Activated naive CD4-positive, alpha-beta T cell treated with anti-CD3 and anti-CD28 coated beads for 36 hours (primary cell): ENCODE measurements at regions not wholly inside any gene's neighbourhood (a gene's known extent, or its start where the extent isn't known, plus 50 kb on each side); places are given as distances from the start of the nearest gene placed in this dataset.

Source experiments
- CTCF ChIA-PET: fragments of 350-600 bp; sonication (Branson Sonifier 250); formaldehyde crosslinking; loops from one replicate; lab custom pipeline; 2021; ENCODE audit warnings: antibody characterized with exemption; lab: Charles Lee
- DNase-seq: peaks from one replicate; pipeline ENCODE4 v3.0.0-alpha.2; 2020
- H3K27ac Mint-ChIP-seq: one replicate; pipeline ENCODE4 v1.8.0; 2021; ENCODE audit warnings: mild to moderate bottlenecking, mixed read lengths
- H3K27me3 Mint-ChIP-seq: one replicate; pipeline ENCODE4 v1.8.0; 2021; ENCODE audit warnings: low read depth, mixed read lengths
- H3K36me3 Mint-ChIP-seq: one replicate; pipeline ENCODE4 v1.8.0; 2021; ENCODE audit warnings: low read depth, mixed read lengths
- H3K4me1 Mint-ChIP-seq: one replicate; pipeline ENCODE4 v1.8.0; 2021; ENCODE audit warnings: low read depth, mixed read lengths
- H3K4me3 Mint-ChIP-seq: one replicate; pipeline ENCODE4 v1.8.0; 2021; ENCODE audit warnings: mild to moderate bottlenecking, moderate library complexity, mixed read lengths
- H3K9me3 Mint-ChIP-seq: one replicate; pipeline ENCODE4 v1.8.0; 2021; ENCODE audit warnings: mixed read lengths
- intact Hi-C: fragments of 100-400 bp; cut with micrococcal nuclease; formaldehyde crosslinking; loops from one replicate; pipeline ENCODE4 v1.15.1; 2023

DNA sequence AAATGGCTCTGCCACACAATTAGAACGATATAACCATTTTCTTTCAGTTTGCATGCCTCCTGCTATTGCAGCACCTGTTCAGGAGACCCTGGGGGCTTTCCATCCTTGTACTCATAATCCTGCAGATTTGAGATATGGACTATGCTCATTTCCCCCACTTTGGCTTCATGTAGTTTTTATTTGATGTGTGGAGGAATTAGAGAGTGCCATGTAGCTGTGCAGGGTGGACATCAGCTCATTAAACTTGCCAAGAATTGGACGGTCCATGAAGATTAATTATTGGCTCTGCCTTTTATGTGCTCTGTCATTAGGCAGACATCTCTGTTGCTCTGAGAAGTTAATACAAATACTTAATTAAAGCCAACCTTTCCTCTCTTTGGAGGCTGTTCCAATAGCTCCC, 66.2 kb upstream of the CD83 start:
- CTCF ChIA-PET: interaction anchor here (2.1 kb wide), 1 partner anchor 15 kb away, joined by 8 read pairs; no protein-coding TSS in a partner anchor
- no peaks in the 10 kb centered on the region for H3K4me1 Mint-ChIP-seq
- H3K36me3 Mint-ChIP-seq: no peaks in the 10 kb centered on the region
- H3K9me3 Mint-ChIP-seq: no peaks in the 10 kb centered on the region
- DNase-seq: no peak
- peaks cover 9% of the 10 kb centered on the region for H3K27me3 Mint-ChIP-seq
- no peak overlapping the region for H3K27ac Mint-ChIP-seq
- intact Hi-C loops: no loop called here
- H3K4me3 Mint-ChIP-seq: no peak overlapping the region

DNA sequence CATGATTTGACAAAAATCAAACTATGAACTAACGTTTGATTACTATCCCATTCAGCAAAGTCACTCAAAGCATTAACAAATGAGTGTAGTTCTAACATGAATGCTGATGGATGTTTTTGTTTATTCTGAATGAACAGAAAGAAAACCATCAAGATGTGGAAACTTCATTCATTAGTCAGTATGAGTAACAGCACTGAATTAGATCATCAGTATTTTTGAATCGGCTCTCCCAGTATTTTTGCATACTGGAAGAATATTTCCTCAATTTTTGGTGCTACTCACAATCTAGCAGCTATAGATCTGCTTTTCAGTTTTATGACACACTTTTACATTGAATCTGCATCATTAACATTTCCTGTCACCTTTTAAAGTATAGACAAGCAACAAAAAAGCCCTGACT, 63.8 kb upstream of the CD83 start:
- CTCF ChIA-PET: interaction anchor here (1.4 to 2.9 kb wide), 2 partner anchors 9 to 13 kb away, joined by 3 to 12 read pairs; no protein-coding TSS in a partner anchor
- intact Hi-C loops: no loop called here
- no peak for DNase-seq
- no peaks in the 10 kb centered on the region for H3K36me3 Mint-ChIP-seq
- no peaks in the 10 kb centered on the region for H3K9me3 Mint-ChIP-seq
- no peak overlapping the region for H3K27ac Mint-ChIP-seq
- H3K4me1 Mint-ChIP-seq: no peaks in the 10 kb centered on the region
- peaks cover 9% of the 10 kb centered on the region for H3K27me3 Mint-ChIP-seq
- H3K4me3 Mint-ChIP-seq: no peak overlapping the region

GRCh38 chr6:14055541-14055940, 62.0 kb upstream of the CD83 start:
- no peak for DNase-seq
- H3K4me1 Mint-ChIP-seq: no peaks in the 10 kb centered on the region
- intact Hi-C loops: no loop called here
- no peaks in the 10 kb centered on the region for H3K36me3 Mint-ChIP-seq
- H3K27me3 Mint-ChIP-seq: peaks cover 14% of the 10 kb centered on the region
- no peaks in the 10 kb centered on the region for H3K9me3 Mint-ChIP-seq
- H3K4me3 Mint-ChIP-seq: no peak overlapping the region
- CTCF ChIA-PET: interaction anchor here (1.1 to 2.9 kb wide), 3 partner anchors 10 to 11 kb away, joined by 4 to 12 read pairs (median 6); no protein-coding TSS in a partner anchor
- H3K27ac Mint-ChIP-seq: no peak overlapping the region

- no peaks in the 10 kb centered on the region for H3K9me3 Mint-ChIP-seq
- no peak overlapping the region for H3K4me3 Mint-ChIP-seq
- intact Hi-C loops: no loop called here
- peaks cover 20% of the 10 kb centered on the region for H3K27me3 Mint-ChIP-seq
- no peak for DNase-seq
- no peaks in the 10 kb centered on the region for H3K36me3 Mint-ChIP-seq
- H3K4me1 Mint-ChIP-seq: no peaks in the 10 kb centered on the region
- H3K27ac Mint-ChIP-seq: no peak overlapping the region
- CTCF ChIA-PET: interaction anchor here (1.3 to 1.9 kb wide), 3 partner anchors 9 to 150 kb away, joined by 3 to 9 read pairs (median 4); no protein-coding TSS in a partner anchor
These were observed 59.4 kb upstream of the CD83 start for GRCh38 chr6:14058029-14058695.

GRCh38 chr6:14058735-14059134, 58.8 kb upstream of the CD83 start:
- H3K4me1 Mint-ChIP-seq: no peaks in the 10 kb centered on the region
- intact Hi-C loops: no loop called here
- no peak overlapping the region for H3K27ac Mint-ChIP-seq
- DNase-seq: no peak
- H3K4me3 Mint-ChIP-seq: no peak overlapping the region
- no peaks in the 10 kb centered on the region for H3K36me3 Mint-ChIP-seq
- H3K27me3 Mint-ChIP-seq: peaks cover 20% of the 10 kb centered on the region
- no peaks in the 10 kb centered on the region for H3K9me3 Mint-ChIP-seq
- CTCF ChIA-PET: interaction anchor here (1.9 kb wide), 1 partner anchor 8 kb away, joined by 9 read pairs; no protein-coding TSS in a partner anchor

DNA sequence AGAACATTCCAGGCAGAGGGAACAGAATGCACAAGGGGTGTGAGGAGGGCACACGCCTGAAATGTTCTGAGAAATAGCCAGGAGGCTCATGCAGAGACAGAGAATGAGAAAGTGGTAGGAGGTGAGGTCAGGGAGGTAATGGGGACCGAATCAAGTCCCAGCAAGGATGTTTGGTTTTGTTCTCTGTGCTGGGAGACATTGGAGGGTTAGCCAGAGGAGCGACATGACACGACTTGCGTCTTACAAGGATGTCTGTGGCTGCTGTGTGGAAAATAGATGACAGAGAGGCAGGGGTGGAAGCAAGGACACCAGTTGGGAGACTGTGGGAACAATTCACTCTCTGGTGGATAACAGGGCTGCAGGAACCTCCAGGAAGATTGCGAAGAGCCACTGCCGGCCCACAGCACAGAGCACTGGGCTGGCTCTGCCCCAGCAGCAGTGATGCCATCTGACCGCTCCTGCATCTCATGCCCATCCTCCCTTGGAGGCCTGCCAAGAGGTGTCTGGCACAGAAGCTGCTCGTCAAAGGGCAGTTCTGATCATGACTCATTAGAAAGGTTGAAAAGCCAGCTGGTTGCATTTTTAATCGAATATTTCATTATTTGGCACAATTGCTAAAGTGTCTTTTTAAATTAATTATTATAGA, 57.7 kb upstream of the CD83 start:
- no peaks in the 10 kb centered on the region for H3K4me1 Mint-ChIP-seq
- intact Hi-C loops: loop anchor here (10.0 kb wide), 1 partner anchor 485 kb away; the partner anchor contains the start of gene SIRT5
- H3K4me3 Mint-ChIP-seq: no peak overlapping the region
- CTCF ChIA-PET: interaction anchor here (0.6 kb wide), 1 partner anchor 23 kb away, joined by 3 read pairs; no protein-coding TSS in a partner anchor
- no peak for DNase-seq
- H3K27me3 Mint-ChIP-seq: peaks cover 20% of the 10 kb centered on the region
- no peak overlapping the region for H3K27ac Mint-ChIP-seq
- no peaks in the 10 kb centered on the region for H3K36me3 Mint-ChIP-seq
- no peaks in the 10 kb centered on the region for H3K9me3 Mint-ChIP-seq

GRCh38 chr6:14060971-14061370, 56.6 kb upstream of the CD83 start:
- no peak for DNase-seq
- intact Hi-C loops: loop anchor here (10.0 kb wide), 1 partner anchor 486 kb away; the partner anchor contains the start of gene SIRT5
- H3K27ac Mint-ChIP-seq: no peak overlapping the region
- H3K27me3 Mint-ChIP-seq: peaks cover 20% of the 10 kb centered on the region
- no peaks in the 10 kb centered on the region for H3K4me1 Mint-ChIP-seq
- CTCF ChIA-PET: no interaction called here
- no peaks in the 10 kb centered on the region for H3K36me3 Mint-ChIP-seq
- H3K4me3 Mint-ChIP-seq: no peak overlapping the region
- no peaks in the 10 kb centered on the region for H3K9me3 Mint-ChIP-seq

GRCh38 chr6:14061643-14062042, 55.9 kb upstream of the CD83 start:
- Mint-ChIP-seq H3K4me3 (no peak overlapping the region), H3K36me3 (no peaks in the 10 kb centered on the region), H3K27me3 (peaks cover 20% of the 10 kb centered on the region), H3K4me1 (no peaks in the 10 kb centered on the region), H3K9me3 (no peaks in the 10 kb centered on the region), H3K27ac (no peak overlapping the region)
- intact Hi-C loops: loop anchor here (10.0 kb wide), 1 partner anchor 487 kb away; the partner anchor contains the start of gene SIRT5
- CTCF ChIA-PET: interaction anchor here (0.6 kb wide), 1 partner anchor 16 kb away, joined by 3 read pairs; no protein-coding TSS in a partner anchor
- no peak for DNase-seq

- intact Hi-C loops: loop anchor here (10.0 kb wide), 1 partner anchor 488 kb away; the partner anchor contains the start of gene SIRT5
- Mint-ChIP-seq H3K36me3 (no peaks in the 10 kb centered on the region), H3K27ac (no peak overlapping the region), H3K4me1 (peaks cover 2% of the 10 kb centered on the region), H3K9me3 (no peaks in the 10 kb centered on the region), H3K4me3 (no peak overlapping the region), H3K27me3 (peaks cover 20% of the 10 kb centered on the region)
- CTCF ChIA-PET: interaction anchor here (0.6 to 7.1 kb wide), 4 partner anchors 9 to 152 kb away, joined by 3 to 91 read pairs (median 3); no protein-coding TSS in a partner anchor
- DNase-seq: no peak
These were observed 55.1 kb upstream of the CD83 start for GRCh38 chr6:14062345-14063029.

GRCh38 chr6:14063756-14064155, 53.8 kb upstream of the CD83 start:
- Mint-ChIP-seq H3K36me3 (no peaks in the 10 kb centered on the region), H3K4me3 (no peak overlapping the region), H3K4me1 (peaks cover 2% of the 10 kb centered on the region), H3K27me3 (peaks cover 16% of the 10 kb centered on the region), H3K27ac (no peak overlapping the region), H3K9me3 (no peaks in the 10 kb centered on the region)
- CTCF ChIA-PET: interaction anchor here (0.5 to 7.1 kb wide), 5 partner anchors 11 to 224 kb away, joined by 3 to 91 read pairs (median 3); no protein-coding TSS in a partner anchor
- DNase-seq: no peak
- intact Hi-C loops: loop anchor here (10.0 kb wide), 1 partner anchor 489 kb away; the partner anchor contains the start of gene SIRT5

DNA sequence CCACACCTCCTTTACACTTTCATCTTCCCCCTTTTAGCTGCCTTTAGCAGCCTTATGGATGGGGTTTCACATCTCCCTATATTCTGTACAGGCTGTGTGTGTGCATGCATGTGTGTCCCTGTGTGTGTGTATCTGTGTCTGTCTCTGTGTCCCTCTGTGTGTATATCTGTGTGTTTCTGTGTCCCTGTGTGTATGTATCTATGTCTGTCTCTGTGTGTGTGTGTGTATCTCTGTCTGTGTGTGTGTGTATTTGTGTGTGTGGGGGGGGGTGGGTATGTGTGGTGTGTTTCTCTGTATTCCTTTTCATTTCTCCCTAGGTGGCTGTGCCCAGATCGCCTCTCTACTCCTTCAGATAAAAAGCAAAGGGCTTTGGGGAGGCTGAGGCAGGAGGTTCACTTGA, 52.2 kb upstream of the CD83 start:
- no peaks in the 10 kb centered on the region for H3K9me3 Mint-ChIP-seq
- peaks cover 2% of the 10 kb centered on the region for H3K4me1 Mint-ChIP-seq
- CTCF ChIA-PET: interaction anchor here (1.1 to 7.1 kb wide), 7 partner anchors 11 to 270 kb away, joined by 3 to 91 read pairs (median 27); no protein-coding TSS in a partner anchor
- peaks cover 6% of the 10 kb centered on the region for H3K27me3 Mint-ChIP-seq
- H3K27ac Mint-ChIP-seq: no peak overlapping the region
- no peaks in the 10 kb centered on the region for H3K36me3 Mint-ChIP-seq
- DNase-seq: no peak
- no peak overlapping the region for H3K4me3 Mint-ChIP-seq
- intact Hi-C loops: loop anchor here (10.0 kb wide), 1 partner anchor 491 kb away; the partner anchor contains the start of gene SIRT5
